GF-D8 (cell line): ENCODE measurements at regions not wholly inside any gene's neighbourhood (a gene's known extent, or its start where the extent isn't known, plus 50 kb on each side); places are given as distances from the start of the nearest gene placed in this dataset.

Experiments used
- DNase-seq: peaks from one replicate; lab custom pipeline; 2025; lab: John Stamatoyannopoulos, UW

GRCh38 chr20:60064554-60065196 is 106.5 kb downstream of the CDH26 start:
- DNase-seq, result no peak

- DNase-seq, result no peak
Observed at GRCh38 chr20:60065741-60066437, 107.7 kb downstream of the CDH26 start.

GRCh38 chr20:60066438-60066823 is 108.2 kb downstream of the CDH26 start:
- no peak for DNase-seq

GRCh38 chr20:60068509-60068908 is 110.3 kb downstream of the CDH26 start:
- no peak for DNase-seq

- DNase-seq, result no peak
Observed at GRCh38 chr20:60069656-60070055, 111.4 kb downstream of the CDH26 start.

- no peak for DNase-seq
Observed at GRCh38 chr20:60070791-60071190, 112.6 kb downstream of the CDH26 start.

- DNase-seq, result no peak
Observed at GRCh38 chr20:60071965-60072364, 113.7 kb downstream of the CDH26 start.

- no peak for DNase-seq
Observed at GRCh38 chr20:60073086-60073485, 114.9 kb downstream of the CDH26 start.

- DNase-seq, result no peak
Observed at GRCh38 chr20:60073504-60073903, 115.3 kb downstream of the CDH26 start.

GRCh38 chr20:60074276-60074675 is 116.1 kb downstream of the CDH26 start:
- DNase-seq, result no peak

GRCh38 chr20:60078351-60079250 is 120.4 kb downstream of the CDH26 start:
- DNase-seq, result peak; percentile 51

- no peak for DNase-seq
Observed at GRCh38 chr20:60080401-60080800, 122.2 kb downstream of the CDH26 start.

- DNase-seq, result no peak
Observed at GRCh38 chr20:60085551-60086132, 127.4 kb downstream of the CDH26 start.

- no peak for DNase-seq
Observed at GRCh38 chr20:60086821-60087562, 128.8 kb downstream of the CDH26 start.

GRCh38 chr20:60087563-60088105 is 129.4 kb downstream of the CDH26 start:
- DNase-seq, result no peak

GRCh38 chr20:60088236-60088635 is 130.0 kb downstream of the CDH26 start:
- no peak for DNase-seq

GRCh38 chr20:60090631-60091030 is 132.4 kb downstream of the CDH26 start:
- DNase-seq, result no peak

- DNase-seq, result no peak
Observed at GRCh38 chr20:60091305-60091704, 133.1 kb downstream of the CDH26 start.

GRCh38 chr20:60091861-60092260 is 133.6 kb downstream of the CDH26 start:
- DNase-seq, result no peak

- no peak for DNase-seq
Observed at GRCh38 chr20:60092729-60093128, 134.5 kb downstream of the CDH26 start.

- DNase-seq, result no peak
Observed at GRCh38 chr20:60095456-60095855, 137.2 kb downstream of the CDH26 start.
